Neural progenitor cell (in vitro differentiated cells): ENCODE measurements at regions not wholly inside any gene's neighbourhood (a gene's known extent, or its start where the extent isn't known, plus 50 kb on each side); places are given as distances from the start of the nearest gene placed in this dataset.

ENCODE experiments used
- EZH2 ChIP-seq: fragments of 200-600 bp; sonication (generic); IDR thresholded peaks from 2 replicates; pipeline ENCODE4 v1.6.1; 2017; ENCODE audit warnings: antibody characterized with exemption, mild to moderate bottlenecking, moderate library complexity
- EZH2phosphoT487 ChIP-seq: fragments of 200-600 bp; sonication (generic); IDR thresholded peaks from 2 replicates; pipeline ENCODE4 v1.6.1; 2017; ENCODE audit warnings: antibody characterized with exemption
- TF ChIP-seq, protein P1 (sequence below): fragments of 200-600 bp; sonication (generic); IDR thresholded peaks from 2 replicates; pipeline ENCODE4 v1.5.1; 2017; ENCODE audit warnings: antibody characterized with exemption, mild to moderate bottlenecking

GRCh38 chr3:175977968-175978752 is 1119.0 kb downstream of the NAALADL2 start:
- TF ChIP-seq, protein P1, sequence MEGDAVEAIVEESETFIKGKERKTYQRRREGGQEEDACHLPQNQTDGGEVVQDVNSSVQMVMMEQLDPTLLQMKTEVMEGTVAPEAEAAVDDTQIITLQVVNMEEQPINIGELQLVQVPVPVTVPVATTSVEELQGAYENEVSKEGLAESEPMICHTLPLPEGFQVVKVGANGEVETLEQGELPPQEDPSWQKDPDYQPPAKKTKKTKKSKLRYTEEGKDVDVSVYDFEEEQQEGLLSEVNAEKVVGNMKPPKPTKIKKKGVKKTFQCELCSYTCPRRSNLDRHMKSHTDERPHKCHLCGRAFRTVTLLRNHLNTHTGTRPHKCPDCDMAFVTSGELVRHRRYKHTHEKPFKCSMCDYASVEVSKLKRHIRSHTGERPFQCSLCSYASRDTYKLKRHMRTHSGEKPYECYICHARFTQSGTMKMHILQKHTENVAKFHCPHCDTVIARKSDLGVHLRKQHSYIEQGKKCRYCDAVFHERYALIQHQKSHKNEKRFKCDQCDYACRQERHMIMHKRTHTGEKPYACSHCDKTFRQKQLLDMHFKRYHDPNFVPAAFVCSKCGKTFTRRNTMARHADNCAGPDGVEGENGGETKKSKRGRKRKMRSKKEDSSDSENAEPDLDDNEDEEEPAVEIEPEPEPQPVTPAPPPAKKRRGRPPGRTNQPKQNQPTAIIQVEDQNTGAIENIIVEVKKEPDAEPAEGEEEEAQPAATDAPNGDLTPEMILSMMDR = no peak
- TF ChIP-seq EZH2phosphoT487 (no peak), EZH2 (no peak)
